GM12878 (cell line): ENCODE measurements at regions not wholly inside any gene's neighbourhood (a gene's known extent, or its start where the extent isn't known, plus 50 kb on each side); places are given as distances from the start of the nearest gene placed in this dataset.

Source experiments
- FOXM1 ChIP-seq: IDR thresholded peaks from 2 replicates; pipeline ENCODE4 v1.6.1; 2012; ENCODE audit warnings: low read depth, mild to moderate bottlenecking, inconsistent platforms, low read length, moderate library complexity
- GABPA ChIP-seq: IDR thresholded peaks from 2 replicates; pipeline ENCODE4 v1.6.1; 2014; ENCODE audit warnings: antibody characterized with exemption, low read depth, mild to moderate bottlenecking, inconsistent platforms
- JUND ChIP-seq: IDR thresholded peaks from 2 replicates; pipeline ENCODE4 v1.6.1; 2012; ENCODE audit warnings: low read depth, mild to moderate bottlenecking, low read length, improper control_type of control experiment, moderate library complexity
- MEF2A ChIP-seq: IDR thresholded peaks from 2 replicates; pipeline ENCODE4 v1.6.1; 2011; ENCODE audit warnings: low read depth, mild to moderate bottlenecking, low read length, moderate library complexity; ENCODE audit not compliant: insufficient read depth
- MTA2 ChIP-seq: fragments of 450-650 bp; IDR thresholded peaks from 2 replicates; pipeline ENCODE4 v1.6.1; 2016; ENCODE audit warnings: low read depth, mild to moderate bottlenecking, moderate library complexity
- NBN ChIP-seq: fragments of 450-650 bp; IDR thresholded peaks from 2 replicates; pipeline ENCODE4 v1.6.1; 2016
- NR2C1 ChIP-seq: fragments of 450-650 bp; IDR thresholded peaks from 2 replicates; pipeline ENCODE4 v1.6.1; 2017; ENCODE audit warnings: antibody characterized with exemption, mild to moderate bottlenecking, moderate library complexity
- NRF1 ChIP-seq: conservative IDR thresholded peaks from 2 replicates; pipeline ENCODE4 v1.6.1; 2011; ENCODE audit warnings: mild to moderate bottlenecking, low read depth, low read length, improper control_type of control experiment
- SKIL ChIP-seq: fragments of 450-650 bp; IDR thresholded peaks from 2 replicates; pipeline ENCODE4 v1.6.1; 2017; ENCODE audit warnings: mild to moderate bottlenecking, low read depth, inconsistent platforms; ENCODE audit not compliant: poor library complexity, severe bottlenecking
- ZBTB33 ChIP-seq: fragments of 450-650 bp; IDR thresholded peaks from 2 replicates; pipeline ENCODE4 v1.6.1; 2017; ENCODE audit warnings: mild to moderate bottlenecking
- ZNF217 ChIP-seq: fragments of 450-650 bp; IDR thresholded peaks from 2 replicates; pipeline ENCODE4 v1.6.1; 2017; ENCODE audit warnings: antibody characterized with exemption, mild to moderate bottlenecking

GRCh38 chr6:133187114-133187513 is 54.0 kb upstream of the EYA4 start (continued):
- no peak for TF ChIP-seq SKIL
- TF ChIP-seq ZNF217, result no peak
- no peak for TF ChIP-seq MEF2A
- no peak for TF ChIP-seq MTA2
- TF ChIP-seq NR2C1, result no peak
- no peak for TF ChIP-seq JUND
- no peak for TF ChIP-seq NBN
- TF ChIP-seq FOXM1, result no peak
- no peak for TF ChIP-seq ZBTB33
- TF ChIP-seq NRF1, result no peak
- TF ChIP-seq GABPA, result no peak
